T-helper 1 cell treated with Interleukin-12 subunit alpha and Interleukin-12 subunit beta and Interleukin-4 antibody, amounts not matched to agents 30 ng/mL and 1 ng/mL, for 36 hours (primary cell): ENCODE measurements at regions not wholly inside any gene's neighbourhood (a gene's known extent, or its start where the extent isn't known, plus 50 kb on each side); places are given as distances from the start of the nearest gene placed in this dataset.

Experiments used
- intact Hi-C: fragments of 100-400 bp; cut with micrococcal nuclease; formaldehyde crosslinking; loops from one replicate; pipeline ENCODE4 v1.15.1; 2024

GRCh38 chr2:6723865-6724604 lies 141.7 kb downstream of the CMPK2 start:
- intact Hi-C loops = no loop called here

- intact Hi-C loops = no loop called here
Observed at GRCh38 chr2:6724605-6725140, 141.0 kb downstream of the CMPK2 start.

GRCh38 chr2:6728156-6728555 lies 137.6 kb downstream of the CMPK2 start:
- intact Hi-C loops = no loop called here

GRCh38 chr2:6730003-6730402 lies 135.7 kb downstream of the CMPK2 start:
- intact Hi-C loops = no loop called here

GRCh38 chr2:6730649-6731532 lies 134.8 kb downstream of the CMPK2 start:
- intact Hi-C loops = no loop called here

- intact Hi-C loops = no loop called here
Observed at GRCh38 chr2:6739547-6739946, 126.2 kb downstream of the CMPK2 start.

GRCh38 chr2:6741229-6741628 lies 124.5 kb downstream of the CMPK2 start:
- intact Hi-C loops = no loop called here

- intact Hi-C loops = no loop called here
Observed at GRCh38 chr2:6744038-6744437, 121.7 kb downstream of the CMPK2 start.

- intact Hi-C loops = no loop called here
Observed at GRCh38 chr2:6747433-6747832, 118.3 kb downstream of the CMPK2 start.

GRCh38 chr2:6748406-6749067 lies 117.2 kb downstream of the CMPK2 start:
- intact Hi-C loops = no loop called here

GRCh38 chr2:6749962-6750361 lies 115.7 kb downstream of the CMPK2 start:
- intact Hi-C loops = no loop called here

- intact Hi-C loops = no loop called here
Observed at GRCh38 chr2:6750411-6751158, 115.1 kb downstream of the CMPK2 start.

GRCh38 chr2:6754419-6754818 lies 111.3 kb downstream of the CMPK2 start:
- intact Hi-C loops = no loop called here

- intact Hi-C loops = no loop called here
Observed at GRCh38 chr2:6755456-6755855, 110.3 kb downstream of the CMPK2 start.

- intact Hi-C loops = no loop called here
Observed at GRCh38 chr2:6757215-6757614, 108.5 kb downstream of the CMPK2 start.

- intact Hi-C loops = no loop called here
Observed at GRCh38 chr2:6759689-6760088, 106.0 kb downstream of the CMPK2 start.

GRCh38 chr2:6760132-6760531 lies 105.6 kb downstream of the CMPK2 start:
- intact Hi-C loops = no loop called here

GRCh38 chr2:6764968-6765723 lies 100.6 kb downstream of the CMPK2 start:
- intact Hi-C loops = no loop called here

GRCh38 chr2:6769346-6769745 lies 96.4 kb downstream of the CMPK2 start:
- intact Hi-C loops = no loop called here

- intact Hi-C loops = loop anchor here (10.0 kb wide), 1 partner anchor 1405 kb away; no protein-coding TSS in a partner anchor
Observed at GRCh38 chr2:6770006-6770405, 95.7 kb downstream of the CMPK2 start.
